ENCODE measurements at regions not wholly inside any gene's neighbourhood (a gene's known extent, or its start where the extent isn't known, plus 50 kb on each side); places are given as distances from the start of the nearest gene placed in this dataset.
"Not testable (repeated sequence)": the region's sequence is repeated elsewhere in the genome, so short reads cannot be mapped to it uniquely, and the experiment has no call there.

DNA sequence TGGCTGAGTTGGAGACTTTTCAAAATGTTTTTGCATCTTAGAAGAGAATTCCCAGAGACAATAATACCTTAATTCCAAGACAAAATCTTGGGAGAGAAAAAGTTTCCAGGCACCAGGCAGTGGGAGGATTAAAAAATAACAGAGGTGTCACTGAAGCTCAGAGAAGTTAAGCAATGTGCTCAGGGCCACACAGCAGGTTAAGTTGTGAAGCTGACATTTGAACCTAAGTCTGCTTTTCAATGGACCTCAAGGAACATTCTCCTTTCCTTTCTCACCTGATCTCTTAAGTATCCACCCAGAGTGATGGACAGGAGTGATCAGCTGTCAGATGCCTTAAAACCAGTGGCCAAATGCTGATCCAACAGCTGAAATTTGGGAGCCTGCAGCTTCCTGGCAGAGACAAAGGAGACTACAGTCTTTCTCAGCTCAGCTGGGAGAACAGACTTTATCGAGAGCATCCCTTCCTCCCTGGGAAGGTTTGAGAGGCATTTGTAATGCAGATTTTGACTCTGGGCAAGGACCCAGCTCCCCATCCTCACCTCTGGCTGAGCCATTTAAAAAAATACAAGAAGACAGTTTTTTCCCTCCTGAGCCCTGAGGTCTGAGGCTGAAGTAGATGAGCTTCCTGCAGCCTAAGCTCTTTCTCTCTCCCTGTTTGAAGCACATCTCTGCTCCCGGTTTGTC lies 174.9 kb upstream of the RPH3A start:
- Histone ChIP-seq H3K27me3 (ENCODE audit: insufficient read depth, poor library complexity, severe bottlenecking) (no peaks in the 10 kb centered on the region), H3K27ac (replicated peaks) (no peak overlapping the region), H3K4me3 (replicated peaks; ENCODE audit: insufficient read depth, low read length) (no peak overlapping the region)
- TF ChIP-seq, protein P1, sequence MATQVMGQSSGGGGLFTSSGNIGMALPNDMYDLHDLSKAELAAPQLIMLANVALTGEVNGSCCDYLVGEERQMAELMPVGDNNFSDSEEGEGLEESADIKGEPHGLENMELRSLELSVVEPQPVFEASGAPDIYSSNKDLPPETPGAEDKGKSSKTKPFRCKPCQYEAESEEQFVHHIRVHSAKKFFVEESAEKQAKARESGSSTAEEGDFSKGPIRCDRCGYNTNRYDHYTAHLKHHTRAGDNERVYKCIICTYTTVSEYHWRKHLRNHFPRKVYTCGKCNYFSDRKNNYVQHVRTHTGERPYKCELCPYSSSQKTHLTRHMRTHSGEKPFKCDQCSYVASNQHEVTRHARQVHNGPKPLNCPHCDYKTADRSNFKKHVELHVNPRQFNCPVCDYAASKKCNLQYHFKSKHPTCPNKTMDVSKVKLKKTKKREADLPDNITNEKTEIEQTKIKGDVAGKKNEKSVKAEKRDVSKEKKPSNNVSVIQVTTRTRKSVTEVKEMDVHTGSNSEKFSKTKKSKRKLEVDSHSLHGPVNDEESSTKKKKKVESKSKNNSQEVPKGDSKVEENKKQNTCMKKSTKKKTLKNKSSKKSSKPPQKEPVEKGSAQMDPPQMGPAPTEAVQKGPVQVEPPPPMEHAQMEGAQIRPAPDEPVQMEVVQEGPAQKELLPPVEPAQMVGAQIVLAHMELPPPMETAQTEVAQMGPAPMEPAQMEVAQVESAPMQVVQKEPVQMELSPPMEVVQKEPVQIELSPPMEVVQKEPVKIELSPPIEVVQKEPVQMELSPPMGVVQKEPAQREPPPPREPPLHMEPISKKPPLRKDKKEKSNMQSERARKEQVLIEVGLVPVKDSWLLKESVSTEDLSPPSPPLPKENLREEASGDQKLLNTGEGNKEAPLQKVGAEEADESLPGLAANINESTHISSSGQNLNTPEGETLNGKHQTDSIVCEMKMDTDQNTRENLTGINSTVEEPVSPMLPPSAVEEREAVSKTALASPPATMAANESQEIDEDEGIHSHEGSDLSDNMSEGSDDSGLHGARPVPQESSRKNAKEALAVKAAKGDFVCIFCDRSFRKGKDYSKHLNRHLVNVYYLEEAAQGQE (IDR thresholded peaks at IDR 0.05; ENCODE audit: insufficient replicate concordance, low read depth), result no peak
- TF ChIP-seq, protein P2, sequence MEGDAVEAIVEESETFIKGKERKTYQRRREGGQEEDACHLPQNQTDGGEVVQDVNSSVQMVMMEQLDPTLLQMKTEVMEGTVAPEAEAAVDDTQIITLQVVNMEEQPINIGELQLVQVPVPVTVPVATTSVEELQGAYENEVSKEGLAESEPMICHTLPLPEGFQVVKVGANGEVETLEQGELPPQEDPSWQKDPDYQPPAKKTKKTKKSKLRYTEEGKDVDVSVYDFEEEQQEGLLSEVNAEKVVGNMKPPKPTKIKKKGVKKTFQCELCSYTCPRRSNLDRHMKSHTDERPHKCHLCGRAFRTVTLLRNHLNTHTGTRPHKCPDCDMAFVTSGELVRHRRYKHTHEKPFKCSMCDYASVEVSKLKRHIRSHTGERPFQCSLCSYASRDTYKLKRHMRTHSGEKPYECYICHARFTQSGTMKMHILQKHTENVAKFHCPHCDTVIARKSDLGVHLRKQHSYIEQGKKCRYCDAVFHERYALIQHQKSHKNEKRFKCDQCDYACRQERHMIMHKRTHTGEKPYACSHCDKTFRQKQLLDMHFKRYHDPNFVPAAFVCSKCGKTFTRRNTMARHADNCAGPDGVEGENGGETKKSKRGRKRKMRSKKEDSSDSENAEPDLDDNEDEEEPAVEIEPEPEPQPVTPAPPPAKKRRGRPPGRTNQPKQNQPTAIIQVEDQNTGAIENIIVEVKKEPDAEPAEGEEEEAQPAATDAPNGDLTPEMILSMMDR (IDR thresholded peaks at IDR 0.05; ENCODE audit: insufficient read depth, low read length), result no peak
- no peak for TF ChIP-seq SPI1 (IDR thresholded peaks at IDR 0.05; ENCODE audit: borderline replicate concordance, low read depth)
- TF ChIP-seq POLR2AphosphoS5 (IDR thresholded peaks at IDR 0.05; ENCODE audit: low read depth), result no peak
- TF ChIP-seq GABPA (IDR thresholded peaks at IDR 0.05; ENCODE audit: low read depth), result no peak
- no peak for DNase-seq (ENCODE audit: low read depth in 1 of 2, low spot score in 1 of 2)

DNA sequence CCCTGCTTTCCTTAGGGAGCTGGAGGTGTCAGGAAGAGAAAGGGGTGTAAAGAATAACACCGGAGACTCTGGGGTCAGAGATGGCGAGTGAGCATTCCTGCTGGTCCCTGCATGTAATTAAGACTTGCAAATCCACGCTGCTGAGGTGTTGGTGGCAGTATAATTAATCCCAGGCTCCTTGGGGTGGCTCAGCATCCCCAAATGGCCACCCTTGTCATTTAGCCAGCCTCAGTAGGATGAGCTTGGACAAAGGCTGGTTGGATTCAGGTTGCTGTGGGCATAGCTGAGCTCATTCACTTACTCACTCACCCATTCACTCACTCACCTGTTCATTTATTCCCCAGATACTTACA lies 174.4 kb upstream of the RPH3A start:
- Histone ChIP-seq H3K27me3 (ENCODE audit: insufficient read depth, poor library complexity, severe bottlenecking) (no peaks in the 10 kb centered on the region), H3K27ac (replicated peaks) (no peak overlapping the region), H3K4me3 (replicated peaks; ENCODE audit: insufficient read depth, low read length) (no peak overlapping the region)
- no peak for TF ChIP-seq GABPA (IDR thresholded peaks at IDR 0.05; ENCODE audit: low read depth)
- TF ChIP-seq POLR2AphosphoS5 (IDR thresholded peaks at IDR 0.05; ENCODE audit: low read depth), result no peak
- TF ChIP-seq, protein P2 (IDR thresholded peaks at IDR 0.05; ENCODE audit: insufficient read depth, low read length), result no peak
- TF ChIP-seq, protein P1 (IDR thresholded peaks at IDR 0.05; ENCODE audit: insufficient replicate concordance, low read depth), result no peak
- no peak for TF ChIP-seq SPI1 (IDR thresholded peaks at IDR 0.05; ENCODE audit: borderline replicate concordance, low read depth)
- DNase-seq (ENCODE audit: low read depth in 1 of 2, low spot score in 1 of 2), result no peak

DNA sequence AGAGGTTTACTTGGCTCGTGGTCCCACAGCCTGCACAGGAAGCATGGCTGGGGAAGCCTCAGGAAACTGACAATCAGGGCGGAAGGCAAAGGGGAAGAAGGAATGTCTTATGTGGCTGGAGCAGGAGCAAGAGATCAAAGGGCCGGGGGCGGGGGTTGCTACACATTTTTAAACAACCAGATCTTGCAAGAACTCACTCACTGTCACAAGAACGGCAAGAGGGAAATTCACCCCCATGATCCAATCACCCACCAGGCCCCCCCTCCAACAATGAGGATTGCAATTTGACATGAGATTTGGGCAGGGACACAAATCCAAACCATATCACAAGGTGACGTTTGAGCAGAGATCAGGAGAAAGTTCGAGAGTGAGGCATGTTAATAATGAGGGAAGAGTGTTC lies 163.7 kb upstream of the RPH3A start:
- TF ChIP-seq SPI1 (IDR thresholded peaks at IDR 0.05; ENCODE audit: borderline replicate concordance, low read depth) (no peak), GABPA (IDR thresholded peaks at IDR 0.05; ENCODE audit: low read depth) (no peak), POLR2AphosphoS5 (IDR thresholded peaks at IDR 0.05; ENCODE audit: low read depth) (no peak)
- TF ChIP-seq, protein P2 (IDR thresholded peaks at IDR 0.05; ENCODE audit: insufficient read depth, low read length), result no peak
- TF ChIP-seq, protein P1 (IDR thresholded peaks at IDR 0.05; ENCODE audit: insufficient replicate concordance, low read depth), result no peak
- H3K27me3 ChIP-seq (ENCODE audit: insufficient read depth, poor library complexity, severe bottlenecking), result no peaks in the 10 kb centered on the region
- DNase-seq (ENCODE audit: low read depth in 1 of 2, low spot score in 1 of 2), result no peak
- H3K4me3 ChIP-seq (replicated peaks; ENCODE audit: insufficient read depth, low read length), result no peak overlapping the region
- H3K27ac ChIP-seq (replicated peaks), result no peak overlapping the region

DNA sequence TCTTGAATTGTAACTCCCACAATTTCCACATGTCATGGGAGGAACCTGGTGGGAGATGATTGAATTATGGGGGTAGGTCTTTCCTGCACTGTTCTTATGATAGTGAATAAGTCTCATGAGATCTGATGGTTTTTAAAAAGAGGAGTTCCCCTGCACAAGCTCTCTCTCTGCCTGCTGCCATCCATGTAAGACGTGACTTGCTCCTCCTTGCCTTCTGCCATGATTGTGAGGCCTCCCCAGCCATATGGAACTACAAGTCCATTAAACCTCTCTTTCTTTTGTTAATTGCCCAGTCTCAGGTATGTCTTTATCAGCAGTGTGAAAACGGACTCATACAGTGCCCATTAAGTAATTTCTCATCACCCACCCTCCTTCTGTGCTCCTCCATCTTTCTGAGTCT lies 159.6 kb upstream of the RPH3A start:
- H3K27me3 ChIP-seq (ENCODE audit: insufficient read depth, poor library complexity, severe bottlenecking); H3K4me3 ChIP-seq (replicated peaks; ENCODE audit: insufficient read depth, low read length); DNase-seq (ENCODE audit: low read depth in 1 of 2, low spot score in 1 of 2); H3K27ac ChIP-seq (replicated peaks): not testable (repeated sequence)
